ENCODE measurements at regions not wholly inside any gene's neighbourhood (a gene's known extent, or its start where the extent isn't known, plus 50 kb on each side); places are given as distances from the start of the nearest gene placed in this dataset.

DNA sequence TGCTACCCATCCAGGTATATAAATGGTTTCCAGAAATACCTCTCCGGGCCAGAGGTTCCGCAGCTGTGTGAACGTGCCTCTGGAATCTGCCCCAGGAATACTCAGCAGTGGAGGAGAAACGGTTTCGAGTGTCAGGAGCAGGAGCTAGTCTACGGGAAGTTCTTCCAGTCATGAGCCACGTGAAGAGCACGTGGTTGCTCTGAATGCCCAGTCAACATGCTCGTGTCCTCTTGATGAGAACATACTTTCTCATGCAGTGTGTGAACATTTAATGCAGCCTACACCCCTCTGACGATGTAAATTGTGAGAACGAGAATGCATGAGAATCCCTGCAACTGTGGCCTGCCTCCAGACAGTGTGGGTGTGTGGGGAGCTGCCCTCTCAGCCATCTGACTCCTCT lies 277.0 kb upstream of the SHH start:
- Histone ChIP-seq H2AFZ (replicated peaks; ENCODE audit: low read length, poor library complexity) (no peak overlapping the region), H2AK9ac (replicated peaks; ENCODE audit: low read depth, low read length, poor library complexity) (no peak overlapping the region), H2BK15ac (ENCODE audit: low read depth, low read length) (no peak overlapping the region), H3K9ac (ENCODE audit: low read depth, low read length) (no peak overlapping the region), H2AK5ac (ENCODE audit: low read depth, low read length) (no peak overlapping the region), H3K79me1 (ENCODE audit: low read depth in 1 of 2, low read length in 2 of 2) (no peaks in the 10 kb centered on the region), H3K4me1 (ENCODE audit: control insufficient read depth, insufficient read depth, low read length) (no peaks in the 10 kb centered on the region), H3K4me3 (ENCODE audit: insufficient read depth, low read depth, low read length) (no peak overlapping the region), H3K9me3 (ENCODE audit: control insufficient read depth, insufficient read depth, low read length) (peaks cover 33% of the 10 kb centered on the region), H4K20me1 (ENCODE audit: insufficient read depth, low read length) (no peaks in the 10 kb centered on the region), H3K4ac (ENCODE audit: low read depth, low read length) (no peak overlapping the region), H3K18ac (ENCODE audit: low read depth, low read length) (no peak overlapping the region), H2BK120ac (ENCODE audit: low read depth, low read length) (no peak overlapping the region), H3K27me3 (ENCODE audit: control insufficient read depth, insufficient read depth, low read length) (no peaks in the 10 kb centered on the region), H3K4me2 (ENCODE audit: low read depth, low read length) (no peak overlapping the region), H4K5ac (ENCODE audit: low read depth, low read length) (no peak overlapping the region), H3K56ac (ENCODE audit: extremely low read depth, insufficient read depth, low read length) (no peak overlapping the region), H4K8ac (ENCODE audit: low read depth in 2 of 2, low read length in 2 of 2) (no peak overlapping the region), H3K9me1 (ENCODE audit: insufficient read depth, low read length) (no peaks in the 10 kb centered on the region), H3K14ac (replicated peaks; ENCODE audit: low read depth, low read length) (no peak overlapping the region), H2BK20ac (ENCODE audit: low read depth, low read length) (no peak overlapping the region), H3K36me3 (ENCODE audit: control insufficient read depth, insufficient read depth, low read length) (no peaks in the 10 kb centered on the region), H4K91ac (ENCODE audit: insufficient read depth, low read depth, low read length) (no peak overlapping the region), H3K23ac (ENCODE audit: low read depth, low read length) (no peak overlapping the region), H3K27ac (ENCODE audit: insufficient read depth, low read length) (no peak overlapping the region), H2BK5ac (ENCODE audit: low read depth, low read length, poor library complexity, severe bottlenecking) (no peak overlapping the region)
- intact Hi-C loops (cut with micrococcal nuclease) (no loop called here), dilution Hi-C loops (cut with HindIII; ENCODE audit: low sequenced_read_pairs, unreplicated experiment) (no loop called here), in situ Hi-C loops (cut with MboI; ENCODE audit: low sequenced_read_pairs) (no loop called here)
- WGBS, 2 experiments (ENCODE audit: extremely low coverage in 2 of 2, insufficient read length in 1 of 2): 45% methylated on average over 9 of the region's 11 CpGs; no CpG with 5 or more reads in 1 of the 2 experiments
- POLR2A ChIA-PET (ENCODE audit: unreplicated experiment): no interaction called here
- DNase-seq: no peak
- no peak for ATAC-seq (ENCODE audit: low read depth)
- BruUV-seq (replicated peaks): no TSS peak
- no peak for TF ChIP-seq CHD1 (IDR thresholded peaks at IDR 0.05; ENCODE audit: low read depth, low read length)
- TF ChIP-seq MAZ (IDR thresholded peaks at IDR 0.05; ENCODE audit: borderline replicate concordance, low read depth, low read length): no peak
- TF ChIP-seq SMC3 (IDR thresholded peaks at IDR 0.05; ENCODE audit: low read depth, low read length): no peak
- TF ChIP-seq RFX5 (IDR thresholded peaks at IDR 0.05; ENCODE audit: low read depth, low read length): no peak
- TF ChIP-seq, protein P1, sequence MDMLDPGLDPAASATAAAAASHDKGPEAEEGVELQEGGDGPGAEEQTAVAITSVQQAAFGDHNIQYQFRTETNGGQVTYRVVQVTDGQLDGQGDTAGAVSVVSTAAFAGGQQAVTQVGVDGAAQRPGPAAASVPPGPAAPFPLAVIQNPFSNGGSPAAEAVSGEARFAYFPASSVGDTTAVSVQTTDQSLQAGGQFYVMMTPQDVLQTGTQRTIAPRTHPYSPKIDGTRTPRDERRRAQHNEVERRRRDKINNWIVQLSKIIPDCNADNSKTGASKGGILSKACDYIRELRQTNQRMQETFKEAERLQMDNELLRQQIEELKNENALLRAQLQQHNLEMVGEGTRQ (IDR thresholded peaks at IDR 0.05; ENCODE audit: low read depth, low read length): no peak
- TF ChIP-seq, protein P2, sequence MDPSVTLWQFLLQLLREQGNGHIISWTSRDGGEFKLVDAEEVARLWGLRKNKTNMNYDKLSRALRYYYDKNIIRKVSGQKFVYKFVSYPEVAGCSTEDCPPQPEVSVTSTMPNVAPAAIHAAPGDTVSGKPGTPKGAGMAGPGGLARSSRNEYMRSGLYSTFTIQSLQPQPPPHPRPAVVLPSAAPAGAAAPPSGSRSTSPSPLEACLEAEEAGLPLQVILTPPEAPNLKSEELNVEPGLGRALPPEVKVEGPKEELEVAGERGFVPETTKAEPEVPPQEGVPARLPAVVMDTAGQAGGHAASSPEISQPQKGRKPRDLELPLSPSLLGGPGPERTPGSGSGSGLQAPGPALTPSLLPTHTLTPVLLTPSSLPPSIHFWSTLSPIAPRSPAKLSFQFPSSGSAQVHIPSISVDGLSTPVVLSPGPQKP (IDR thresholded peaks at IDR 0.05; ENCODE audit: borderline replicate concordance, low read depth, low read length): no peak
- TF ChIP-seq MAFK (IDR thresholded peaks at IDR 0.05; ENCODE audit: low read depth, low read length): no peak
- TF ChIP-seq RCOR1 (IDR thresholded peaks at IDR 0.05; ENCODE audit: insufficient replicate concordance, low read length): no peak
- no peak for TF ChIP-seq FOS (IDR thresholded peaks at IDR 0.05; ENCODE audit: low read depth, low read length)
- TF ChIP-seq BHLHE40 (IDR thresholded peaks at IDR 0.05; ENCODE audit: low read depth, low read length): no peak
- no peak for TF ChIP-seq RAD21 (IDR thresholded peaks at IDR 0.05; ENCODE audit: low read length)
- TF ChIP-seq MXI1 (IDR thresholded peaks at IDR 0.05; ENCODE audit: borderline replicate concordance, low read depth, low read length): no peak
- TF ChIP-seq NFE2L2 (IDR thresholded peaks at IDR 0.05; ENCODE audit: low read depth, low read length): no peak
- TF ChIP-seq CEBPB (IDR thresholded peaks at IDR 0.05; ENCODE audit: low read depth, low read length): no peak
- TF ChIP-seq, protein P3, sequence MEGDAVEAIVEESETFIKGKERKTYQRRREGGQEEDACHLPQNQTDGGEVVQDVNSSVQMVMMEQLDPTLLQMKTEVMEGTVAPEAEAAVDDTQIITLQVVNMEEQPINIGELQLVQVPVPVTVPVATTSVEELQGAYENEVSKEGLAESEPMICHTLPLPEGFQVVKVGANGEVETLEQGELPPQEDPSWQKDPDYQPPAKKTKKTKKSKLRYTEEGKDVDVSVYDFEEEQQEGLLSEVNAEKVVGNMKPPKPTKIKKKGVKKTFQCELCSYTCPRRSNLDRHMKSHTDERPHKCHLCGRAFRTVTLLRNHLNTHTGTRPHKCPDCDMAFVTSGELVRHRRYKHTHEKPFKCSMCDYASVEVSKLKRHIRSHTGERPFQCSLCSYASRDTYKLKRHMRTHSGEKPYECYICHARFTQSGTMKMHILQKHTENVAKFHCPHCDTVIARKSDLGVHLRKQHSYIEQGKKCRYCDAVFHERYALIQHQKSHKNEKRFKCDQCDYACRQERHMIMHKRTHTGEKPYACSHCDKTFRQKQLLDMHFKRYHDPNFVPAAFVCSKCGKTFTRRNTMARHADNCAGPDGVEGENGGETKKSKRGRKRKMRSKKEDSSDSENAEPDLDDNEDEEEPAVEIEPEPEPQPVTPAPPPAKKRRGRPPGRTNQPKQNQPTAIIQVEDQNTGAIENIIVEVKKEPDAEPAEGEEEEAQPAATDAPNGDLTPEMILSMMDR (conservative IDR thresholded peaks at IDR 0.05; ENCODE audit: low read depth, low read length): no peak
- TF ChIP-seq POLR2A (IDR thresholded peaks at IDR 0.05; ENCODE audit: low read depth, low read length): no peak
- CTCF ChIA-PET: no interaction called here
